MM.1S (cell line): ENCODE measurements at regions not wholly inside any gene's neighbourhood (a gene's known extent, or its start where the extent isn't known, plus 50 kb on each side); places are given as distances from the start of the nearest gene placed in this dataset.

Experiments
- EZH2 ChIP-seq: fragments of 300-600 bp; sonication (generic); optimal IDR thresholded peaks from 2 replicates; pipeline ENCODE3; 2017; ENCODE audit warnings: low read depth, mild to moderate bottlenecking, antibody characterized with exemption, low read length, mixed read lengths
- TF ChIP-seq, protein P1 (sequence below): fragments of 300-600 bp; sonication (generic); IDR thresholded peaks from 2 replicates; pipeline ENCODE4 v1.5.1; 2016; ENCODE audit warnings: antibody characterized with exemption, low read length, mixed read lengths

DNA sequence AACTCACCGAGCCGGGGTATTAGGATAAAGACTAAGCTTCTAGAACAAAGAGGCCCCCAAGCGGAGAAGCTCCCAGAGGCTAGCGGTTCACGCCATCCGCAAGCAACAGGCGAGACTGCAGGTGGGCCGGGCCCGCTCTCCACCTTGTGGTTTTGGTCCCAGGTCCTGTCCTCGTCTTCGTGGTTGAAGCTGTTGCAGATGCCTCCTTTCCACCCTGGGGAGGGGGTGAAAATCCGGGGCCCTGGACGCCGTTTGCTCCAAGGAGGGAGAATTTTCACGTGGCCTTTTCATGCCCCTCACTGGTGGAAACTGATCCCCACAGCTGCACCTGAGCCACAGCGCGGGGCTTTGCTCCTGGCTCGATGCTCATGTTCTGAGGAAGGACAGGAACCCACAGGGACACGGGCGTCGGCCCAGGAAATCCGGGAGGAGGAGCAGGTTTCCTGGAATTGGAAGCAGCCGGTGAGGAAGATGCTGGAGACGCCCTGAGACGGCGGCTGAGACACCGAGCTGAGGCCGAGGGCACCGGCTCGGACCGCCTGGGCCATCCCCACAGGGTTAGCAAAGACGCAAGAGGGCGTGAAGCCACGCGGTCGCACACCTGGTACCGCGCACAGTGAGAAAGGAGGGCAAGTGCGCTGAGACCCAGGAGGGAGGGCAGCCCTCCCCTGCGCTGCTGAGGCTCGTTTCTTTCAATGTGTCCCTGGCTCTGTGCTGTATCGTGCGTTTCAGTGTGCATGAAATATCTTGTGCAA lies 54.7 kb upstream of the SALL3 start:
- TF ChIP-seq, protein P1, sequence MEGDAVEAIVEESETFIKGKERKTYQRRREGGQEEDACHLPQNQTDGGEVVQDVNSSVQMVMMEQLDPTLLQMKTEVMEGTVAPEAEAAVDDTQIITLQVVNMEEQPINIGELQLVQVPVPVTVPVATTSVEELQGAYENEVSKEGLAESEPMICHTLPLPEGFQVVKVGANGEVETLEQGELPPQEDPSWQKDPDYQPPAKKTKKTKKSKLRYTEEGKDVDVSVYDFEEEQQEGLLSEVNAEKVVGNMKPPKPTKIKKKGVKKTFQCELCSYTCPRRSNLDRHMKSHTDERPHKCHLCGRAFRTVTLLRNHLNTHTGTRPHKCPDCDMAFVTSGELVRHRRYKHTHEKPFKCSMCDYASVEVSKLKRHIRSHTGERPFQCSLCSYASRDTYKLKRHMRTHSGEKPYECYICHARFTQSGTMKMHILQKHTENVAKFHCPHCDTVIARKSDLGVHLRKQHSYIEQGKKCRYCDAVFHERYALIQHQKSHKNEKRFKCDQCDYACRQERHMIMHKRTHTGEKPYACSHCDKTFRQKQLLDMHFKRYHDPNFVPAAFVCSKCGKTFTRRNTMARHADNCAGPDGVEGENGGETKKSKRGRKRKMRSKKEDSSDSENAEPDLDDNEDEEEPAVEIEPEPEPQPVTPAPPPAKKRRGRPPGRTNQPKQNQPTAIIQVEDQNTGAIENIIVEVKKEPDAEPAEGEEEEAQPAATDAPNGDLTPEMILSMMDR = no peak
- no peak for TF ChIP-seq EZH2
